ENCODE measurements at regions not wholly inside any gene's neighbourhood (a gene's known extent, or its start where the extent isn't known, plus 50 kb on each side); places are given as distances from the start of the nearest gene placed in this dataset.

- TF ChIP-seq POLR2A (IDR thresholded peaks at IDR 0.05) (no peak), EP300 (IDR thresholded peaks at IDR 0.05) (no peak)
- TF ChIP-seq, protein P1, sequence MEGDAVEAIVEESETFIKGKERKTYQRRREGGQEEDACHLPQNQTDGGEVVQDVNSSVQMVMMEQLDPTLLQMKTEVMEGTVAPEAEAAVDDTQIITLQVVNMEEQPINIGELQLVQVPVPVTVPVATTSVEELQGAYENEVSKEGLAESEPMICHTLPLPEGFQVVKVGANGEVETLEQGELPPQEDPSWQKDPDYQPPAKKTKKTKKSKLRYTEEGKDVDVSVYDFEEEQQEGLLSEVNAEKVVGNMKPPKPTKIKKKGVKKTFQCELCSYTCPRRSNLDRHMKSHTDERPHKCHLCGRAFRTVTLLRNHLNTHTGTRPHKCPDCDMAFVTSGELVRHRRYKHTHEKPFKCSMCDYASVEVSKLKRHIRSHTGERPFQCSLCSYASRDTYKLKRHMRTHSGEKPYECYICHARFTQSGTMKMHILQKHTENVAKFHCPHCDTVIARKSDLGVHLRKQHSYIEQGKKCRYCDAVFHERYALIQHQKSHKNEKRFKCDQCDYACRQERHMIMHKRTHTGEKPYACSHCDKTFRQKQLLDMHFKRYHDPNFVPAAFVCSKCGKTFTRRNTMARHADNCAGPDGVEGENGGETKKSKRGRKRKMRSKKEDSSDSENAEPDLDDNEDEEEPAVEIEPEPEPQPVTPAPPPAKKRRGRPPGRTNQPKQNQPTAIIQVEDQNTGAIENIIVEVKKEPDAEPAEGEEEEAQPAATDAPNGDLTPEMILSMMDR (IDR thresholded peaks at IDR 0.05) = no peak
Observed at GRCh38 chr19:29002336-29002735, 210.6 kb downstream of the UQCRFS1 start.
